KBM-7 (cell line): ENCODE measurements at regions not wholly inside any gene's neighbourhood (a gene's known extent, or its start where the extent isn't known, plus 50 kb on each side); places are given as distances from the start of the nearest gene placed in this dataset.

Source experiments
- DNase-seq: peaks from one replicate; pipeline ENCODE4 v3.0.0-alpha.2; 2015
- in situ Hi-C: fragments of 300-500 bp; cut with MboI; formaldehyde crosslinking; loops from 2 replicates; pipeline ENCODE4 v1.14.3; 2020; ENCODE audit warnings: low sequenced_read_pairs, low pct_unique_long_range_greater_than_20kb, mixed read lengths

- peak; percentile 14 for DNase-seq
- in situ Hi-C loops, result no loop called here
Measured at GRCh38 chr20:23195636-23196035, 109.5 kb upstream of the CD93 start.

GRCh38 chr20:23193801-23194384, 107.8 kb upstream of the CD93 start:
- DNase-seq, result peak; percentile 47
- in situ Hi-C loops, result no loop called here

GRCh38 chr20:23192469-23192868, 106.3 kb upstream of the CD93 start:
- no peak for DNase-seq
- in situ Hi-C loops, result no loop called here

GRCh38 chr20:23190557-23190956, 104.4 kb upstream of the CD93 start:
- in situ Hi-C loops, result no loop called here

GRCh38 chr20:23189854-23190253, 103.7 kb upstream of the CD93 start:
- DNase-seq, result no peak
- in situ Hi-C loops, result no loop called here

More at GRCh38 chr20:23190557-23190956, 104.4 kb upstream of the CD93 start:
- no peak for DNase-seq

- in situ Hi-C loops, result no loop called here
- DNase-seq, result no peak
Measured at GRCh38 chr20:23189341-23189740, 103.2 kb upstream of the CD93 start.

GRCh38 chr20:23188377-23189169, 102.4 kb upstream of the CD93 start:
- DNase-seq, result no peak
- in situ Hi-C loops, result no loop called here

- in situ Hi-C loops, result no loop called here
Measured at GRCh38 chr20:23187751-23188150, 101.6 kb upstream of the CD93 start.

GRCh38 chr20:23186808-23187207, 100.7 kb upstream of the CD93 start:
- in situ Hi-C loops, result no loop called here
- DNase-seq, result no peak

More at GRCh38 chr20:23187751-23188150, 101.6 kb upstream of the CD93 start:
- DNase-seq, result no peak

GRCh38 chr20:23180451-23180921, 94.4 kb upstream of the CD93 start:
- DNase-seq, result no peak
- in situ Hi-C loops, result no loop called here

- in situ Hi-C loops, result no loop called here
- DNase-seq, result no peak
Measured at GRCh38 chr20:23179766-23180403, 93.8 kb upstream of the CD93 start.

- peak; percentile 59 for DNase-seq
- in situ Hi-C loops, result no loop called here
Measured at GRCh38 chr20:23178806-23179205, 92.7 kb upstream of the CD93 start.

- in situ Hi-C loops, result no loop called here
- no peak for DNase-seq
Measured at GRCh38 chr20:23174821-23175220, 88.7 kb upstream of the CD93 start.

GRCh38 chr20:23167431-23167830, 81.3 kb upstream of the CD93 start:
- in situ Hi-C loops, result no loop called here
- DNase-seq, result no peak

- in situ Hi-C loops, result no loop called here
Measured at GRCh38 chr20:23166563-23166962, 80.4 kb upstream of the CD93 start.

GRCh38 chr20:23165964-23166363, 79.8 kb upstream of the CD93 start:
- in situ Hi-C loops, result no loop called here
- no peak for DNase-seq

More at GRCh38 chr20:23166563-23166962, 80.4 kb upstream of the CD93 start:
- DNase-seq, result no peak

GRCh38 chr20:23165307-23165750, 79.2 kb upstream of the CD93 start:
- in situ Hi-C loops, result no loop called here
- DNase-seq, result no peak

GRCh38 chr20:23164176-23164601, 78.1 kb upstream of the CD93 start:
- in situ Hi-C loops, result no loop called here
- no peak for DNase-seq

- no peak for DNase-seq
- in situ Hi-C loops, result no loop called here
Measured at GRCh38 chr20:23163562-23163961, 77.4 kb upstream of the CD93 start.

- DNase-seq, result no peak
- in situ Hi-C loops, result no loop called here
Measured at GRCh38 chr20:23162887-23163286, 76.8 kb upstream of the CD93 start.
